Activated CD4-positive, CD25-positive, alpha-beta regulatory T cell (primary cell): ENCODE measurements at regions not wholly inside any gene's neighbourhood (a gene's known extent, or its start where the extent isn't known, plus 50 kb on each side); places are given as distances from the start of the nearest gene placed in this dataset.

Source experiments
- DNase-seq, 4 experiments: peaks; one replicate each; lab custom pipeline; 2025; lab: John Stamatoyannopoulos, UW

- DNase-seq = no peak
Observed at GRCh38 chr16:51321251-51321650, 170.2 kb upstream of the SALL1 start.

DNA sequence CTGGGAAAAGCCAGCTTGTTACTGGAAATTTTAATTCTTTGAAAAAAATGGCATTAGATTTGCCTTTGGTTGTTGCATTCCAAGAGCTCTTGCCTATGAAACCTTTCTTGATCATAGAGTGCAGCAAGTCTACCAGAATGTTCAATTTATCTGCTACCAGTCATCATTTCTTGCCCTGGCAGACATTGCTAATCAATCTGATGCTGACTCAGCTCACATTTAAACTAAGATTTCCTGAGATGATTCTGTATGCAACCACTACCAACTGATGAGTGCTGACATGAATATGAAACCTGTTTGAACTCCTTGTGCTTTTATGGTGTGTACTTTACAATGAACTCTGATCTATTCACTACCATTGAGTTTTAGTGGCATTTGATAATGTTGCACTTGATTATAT lies 166.5 kb upstream of the SALL1 start:
- no peak for DNase-seq

- no peak for DNase-seq
Observed at GRCh38 chr16:51313198-51313597, 162.1 kb upstream of the SALL1 start.

DNA sequence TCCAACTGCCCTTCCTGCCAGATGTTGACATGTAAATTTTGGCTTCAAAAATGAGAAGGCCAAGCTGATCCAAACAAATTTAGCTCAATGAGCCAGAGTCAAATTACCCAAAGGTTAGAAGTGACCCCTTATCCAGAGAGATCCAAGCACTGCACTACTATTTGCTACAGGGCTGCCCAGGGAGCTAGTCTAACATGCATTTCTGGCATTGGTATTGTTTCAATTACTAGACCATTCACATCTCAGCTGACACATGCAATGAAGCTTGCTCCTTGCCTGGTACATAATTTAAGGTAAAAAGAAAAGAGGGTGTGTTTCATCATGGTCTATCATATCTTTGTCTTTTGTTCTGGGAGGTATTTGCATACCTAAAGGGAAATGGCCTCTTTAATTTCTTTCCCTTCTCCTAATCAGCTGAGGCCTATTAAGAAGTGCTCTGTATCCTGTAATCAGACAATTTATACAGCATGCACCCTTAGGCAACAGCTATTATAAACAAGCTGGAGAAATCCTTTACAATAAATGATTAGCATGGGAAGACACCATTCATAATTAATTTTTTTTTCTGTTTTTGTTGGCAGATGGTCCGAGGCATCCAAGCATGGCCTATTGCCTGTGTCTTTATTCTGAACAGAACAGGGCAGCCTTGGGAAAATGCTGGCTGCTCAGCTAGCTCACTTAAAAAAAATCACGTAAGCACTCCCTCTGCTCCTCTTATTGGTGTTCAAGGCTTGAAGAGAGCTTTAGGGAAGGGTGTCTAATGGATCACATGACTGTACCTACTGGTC lies 161.5 kb upstream of the SALL1 start:
- DNase-seq = no peak

- no peak for DNase-seq
Observed at GRCh38 chr16:51310159-51310558, 159.1 kb upstream of the SALL1 start.

DNA sequence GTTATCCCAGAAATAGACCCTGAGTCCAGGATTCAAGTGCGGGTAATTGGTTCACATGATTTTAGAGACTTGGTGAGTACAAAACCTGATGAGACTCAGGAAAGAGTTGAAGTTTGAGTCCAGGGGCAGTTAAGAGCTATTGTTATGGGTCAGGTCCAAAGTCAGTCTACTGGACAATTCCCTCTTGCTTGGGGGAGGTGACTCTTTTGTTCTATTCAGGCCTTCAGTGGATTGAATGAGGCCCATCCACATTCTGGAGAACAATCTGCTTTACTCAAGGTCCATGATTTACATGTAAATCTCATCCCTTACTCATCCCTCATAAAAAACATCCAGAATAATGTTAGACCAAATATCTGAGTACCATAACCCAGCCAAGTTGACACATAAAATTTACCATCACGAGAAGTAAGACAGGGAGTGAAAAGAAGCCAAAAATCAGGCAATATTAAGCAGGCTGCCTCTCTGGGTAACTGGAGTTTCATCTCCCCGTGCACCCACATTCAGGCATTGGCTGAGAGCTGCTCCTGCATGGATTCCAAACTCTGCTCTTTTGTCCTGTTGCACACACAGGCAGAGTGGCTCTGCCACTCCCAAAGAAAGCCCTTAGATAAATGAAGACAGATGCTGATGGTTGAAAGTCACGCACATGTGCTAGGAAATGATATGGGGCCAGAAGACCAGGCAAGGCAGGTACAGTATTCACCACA lies 156.0 kb upstream of the SALL1 start:
- DNase-seq = no peak

DNA sequence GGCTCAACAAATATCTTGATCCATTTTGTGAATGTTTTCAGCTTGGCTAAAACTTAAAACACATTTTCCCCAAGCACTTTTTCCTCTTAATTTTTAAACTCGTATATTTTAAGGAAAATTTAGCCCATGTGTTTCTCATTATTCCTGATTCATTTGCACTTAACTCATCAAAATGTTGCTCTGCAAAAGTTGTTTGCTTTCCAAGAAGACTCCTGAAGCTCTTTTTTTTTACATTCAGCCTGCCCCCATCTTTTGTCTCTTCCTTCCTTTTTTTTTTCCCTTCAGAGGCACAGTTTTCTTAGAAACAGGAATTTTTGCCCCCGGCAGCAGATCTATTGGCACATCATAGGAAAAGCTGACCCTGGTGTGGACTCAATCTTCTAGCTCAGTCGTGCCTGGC lies 155.0 kb upstream of the SALL1 start:
- DNase-seq = no peak

- no peak for DNase-seq
Observed at GRCh38 chr16:51305337-51305736, 154.3 kb upstream of the SALL1 start.

- no peak for DNase-seq
Observed at GRCh38 chr16:51302042-51302441, 151.0 kb upstream of the SALL1 start.

DNA sequence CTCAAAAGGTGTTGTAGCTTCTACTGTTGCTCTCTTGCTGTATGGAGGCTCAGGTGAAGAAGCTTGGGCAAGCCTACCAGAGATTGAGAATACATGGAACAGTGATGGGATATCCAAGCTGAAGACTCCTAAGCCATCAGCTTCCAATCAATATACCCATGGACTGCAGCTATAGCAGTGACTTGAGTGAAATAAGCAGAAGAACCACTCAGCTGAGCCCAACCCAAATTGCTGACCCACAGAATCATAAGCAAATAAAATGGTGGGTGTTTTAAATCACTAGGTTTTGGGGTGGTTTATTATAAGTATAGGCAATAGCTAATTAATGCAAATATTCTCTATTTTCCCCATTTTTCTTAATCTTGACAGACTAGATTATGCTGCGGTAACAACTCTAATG lies 147.7 kb upstream of the SALL1 start:
- no peak for DNase-seq

GRCh38 chr16:51290442-51291285 lies 139.6 kb upstream of the SALL1 start:
- DNase-seq = no peak

GRCh38 chr16:51289336-51289735 lies 138.3 kb upstream of the SALL1 start:
- DNase-seq = no peak

- DNase-seq = no peak
Observed at GRCh38 chr16:51287121-51287755, 136.2 kb upstream of the SALL1 start.

DNA sequence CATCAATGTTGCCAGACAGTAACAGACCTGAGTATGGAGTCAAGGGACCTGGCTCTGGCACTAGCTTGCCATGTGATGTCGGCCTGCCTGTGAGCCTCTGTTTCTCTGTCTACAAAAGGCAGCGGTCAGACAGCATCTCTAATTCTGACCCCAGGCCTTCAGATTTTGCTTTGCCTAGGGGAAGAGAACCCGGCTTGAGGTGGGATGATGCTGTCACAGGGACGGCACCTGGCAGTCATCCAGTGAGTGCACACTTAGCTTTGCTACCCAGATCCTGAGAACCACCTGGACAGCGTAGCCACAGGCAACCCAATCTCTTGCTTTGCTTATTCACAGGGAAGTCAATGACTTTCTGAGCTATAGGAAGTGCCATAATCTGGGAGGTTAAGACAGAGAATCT lies 135.2 kb upstream of the SALL1 start:
- DNase-seq = no peak

GRCh38 chr16:51276336-51276735 lies 125.3 kb upstream of the SALL1 start:
- DNase-seq = no peak

- no peak for DNase-seq
Observed at GRCh38 chr16:51272420-51272819, 121.3 kb upstream of the SALL1 start.

GRCh38 chr16:51271156-51271701 lies 120.2 kb upstream of the SALL1 start:
- DNase-seq = no peak

DNA sequence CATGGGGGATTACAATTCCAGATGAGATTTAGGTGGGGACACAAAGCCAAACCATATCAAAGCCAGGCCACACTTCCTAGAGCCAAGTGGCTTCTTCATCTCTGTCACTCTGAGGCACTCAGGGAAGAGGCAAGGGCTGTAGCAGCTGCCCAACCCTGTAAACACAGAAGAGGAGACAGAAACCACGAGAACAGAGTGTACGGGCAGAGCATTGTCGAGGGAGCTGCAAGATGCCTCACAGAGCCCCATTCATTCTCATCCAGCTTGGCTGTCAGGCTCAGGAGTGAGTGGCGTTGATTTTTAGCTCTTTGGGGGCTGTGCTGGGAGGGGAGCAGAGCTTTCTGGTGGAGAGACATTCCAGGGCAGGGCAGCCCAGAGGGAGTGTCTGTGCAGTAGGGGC lies 117.2 kb upstream of the SALL1 start:
- DNase-seq = no peak

DNA sequence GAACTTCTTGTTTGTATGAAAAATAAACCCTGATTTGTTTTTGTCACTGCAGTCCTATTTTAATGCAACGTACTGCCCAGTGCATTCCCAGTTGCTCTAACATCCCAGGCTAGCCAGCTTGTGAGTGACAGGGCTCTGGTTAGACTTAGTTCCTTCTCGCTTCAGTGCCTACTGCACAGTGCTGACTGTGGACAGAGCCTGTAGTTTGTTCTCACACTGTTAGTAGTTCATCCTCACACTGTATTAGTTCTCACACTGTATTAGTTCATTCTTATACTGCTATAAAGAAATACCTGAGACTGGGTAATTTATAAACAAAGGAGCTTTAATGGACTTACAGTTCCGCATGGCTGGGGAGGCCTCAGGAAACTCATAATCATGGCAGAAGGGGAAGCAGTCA lies 116.6 kb upstream of the SALL1 start:
- no peak for DNase-seq

- no peak for DNase-seq
Observed at GRCh38 chr16:51262428-51262827, 111.4 kb upstream of the SALL1 start.

DNA sequence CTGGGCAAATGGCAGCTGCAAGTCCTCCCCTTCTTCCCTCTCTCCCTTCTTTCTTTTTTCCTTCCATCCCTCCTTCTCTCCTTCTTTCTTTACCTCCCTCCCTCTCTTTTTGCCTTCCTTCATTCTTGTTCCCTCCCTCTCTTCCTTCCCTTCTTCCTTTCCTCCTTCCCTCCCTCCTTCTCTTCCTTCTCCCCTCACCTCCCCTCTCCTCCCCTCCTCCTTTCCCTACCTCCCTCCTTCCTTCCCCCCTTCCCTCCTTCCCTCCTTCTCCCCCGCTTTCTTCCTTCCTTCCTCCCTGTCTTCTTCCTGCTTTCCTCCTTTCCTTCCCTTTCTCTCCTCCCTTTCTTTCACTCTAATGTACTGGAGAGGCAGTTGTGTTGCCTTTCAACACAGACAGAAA lies 110.8 kb upstream of the SALL1 start:
- DNase-seq = no peak
